CD4-positive, CD25-positive, alpha-beta regulatory T cell (primary cell): ENCODE measurements at regions not wholly inside any gene's neighbourhood (a gene's known extent, or its start where the extent isn't known, plus 50 kb on each side); places are given as distances from the start of the nearest gene placed in this dataset.
A peak's percentile ranks its signal among the peaks of the same experiment; 100 is the strongest.

Experiments used
- ATAC-seq, 2 donors: fragments of 150-1000 bp; cut with Tn5 transposase; one replicate each; pipeline ENCODE4 v1.10.0; 2021; ENCODE audit warnings: low read depth in 2 of 2, moderate number of reproducible peaks in 2 of 2, moderate library complexity in 1 of 2
- DNase-seq, 3 donors: peaks; one replicate each; pipeline versions ENCODE4 v3.0.0 to v3.0.0-alpha.2; 2012 to 2022; ENCODE audit warnings: mixed read lengths in 1 of 3
- H3K27ac ChIP-seq: one replicate; pipeline ENCODE4 v1.7.0; 2013; ENCODE audit warnings: mild to moderate bottlenecking, low read length; ENCODE audit not compliant: insufficient read depth, poor library complexity, severe bottlenecking
- H3K27me3 ChIP-seq: one replicate; pipeline ENCODE4 v1.7.0; 2013; ENCODE audit warnings: low read length; ENCODE audit not compliant: control insufficient read depth, insufficient read depth
- H3K36me3 ChIP-seq: one replicate; pipeline ENCODE4 v1.7.0; 2013; ENCODE audit warnings: mild to moderate bottlenecking, low read length, moderate library complexity; ENCODE audit not compliant: control insufficient read depth, insufficient read depth
- H3K4me1 ChIP-seq: 2 replicates; pipeline ENCODE4 v1.7.0; 2013; ENCODE audit warnings: mild to moderate bottlenecking, low read length; ENCODE audit not compliant: insufficient read depth, control insufficient read depth, poor library complexity, severe bottlenecking
- H3K4me3 ChIP-seq: one replicate; pipeline ENCODE4 v1.7.0; 2013; ENCODE audit warnings: low read depth, mild to moderate bottlenecking, low read length, moderate library complexity
- H3K9me3 ChIP-seq, 2 experiments: 1 replicate in 1 of 2; 2 replicates in 1 of 2; pipeline ENCODE4 v1.7.0; 2013; ENCODE audit warnings: low read length in 2 of 2, mild to moderate bottlenecking in 1 of 2, moderate library complexity in 1 of 2; ENCODE audit not compliant: control insufficient read depth in 2 of 2
- H3K27ac Mint-ChIP-seq, 3 donors: one replicate each; pipeline ENCODE4 v1.8.0; 2020 to 2022; ENCODE audit warnings: mild to moderate bottlenecking in 3 of 3, mixed read lengths in 3 of 3, moderate library complexity in 2 of 3
- H3K27me3 Mint-ChIP-seq: one replicate; pipeline ENCODE4 v1.8.0; 2022; ENCODE audit warnings: mild to moderate bottlenecking, mixed read lengths
- H3K36me3 Mint-ChIP-seq: one replicate; pipeline ENCODE4 v1.8.0; 2020; ENCODE audit warnings: mixed read lengths
- H3K4me1 Mint-ChIP-seq, 4 donors: one replicate each; pipeline ENCODE4 v1.8.0; 2020 to 2022; ENCODE audit warnings: mixed read lengths in 4 of 4, mild to moderate bottlenecking in 1 of 4
- H3K4me3 Mint-ChIP-seq, 4 donors: one replicate each; pipeline ENCODE4 v1.8.0; 2020 to 2022; ENCODE audit warnings: mild to moderate bottlenecking in 4 of 4, mixed read lengths in 4 of 4, moderate library complexity in 3 of 4
- H3K9me3 Mint-ChIP-seq, 7 donors: one replicate each; pipeline ENCODE4 v1.8.0; 2020 to 2022; ENCODE audit warnings: mixed read lengths in 7 of 7, mild to moderate bottlenecking in 3 of 7, moderate library complexity in 2 of 7

GRCh38 chr6:68575765-68576439 is 59.2 kb upstream of the ADGRB3 start:
- H3K9me3 ChIP-seq = peaks cover 0 to 7% of the 10 kb centered on the region in 2 experiments
- ATAC-seq (no peak), DNase-seq (no peak)
- H3K27me3 ChIP-seq = no peaks in the 10 kb centered on the region
- Mint-ChIP-seq H3K9me3 (peaks cover 0 to 8% (median 3%) of the 10 kb centered on the region in 7 donors), H3K4me3 (no peak overlapping the region), H3K4me1 (no peaks in the 10 kb centered on the region), H3K27ac (no peak overlapping the region), H3K36me3 (no peaks in the 10 kb centered on the region), H3K27me3 (no peaks in the 10 kb centered on the region)
- no peak overlapping the region for H3K4me3 ChIP-seq
- no peaks in the 10 kb centered on the region for H3K36me3 ChIP-seq
- H3K4me1 ChIP-seq = no peaks in the 10 kb centered on the region
- H3K27ac ChIP-seq = no peak overlapping the region

- H3K27ac Mint-ChIP-seq = no peak overlapping the region
- Histone ChIP-seq H3K4me3 (no peak overlapping the region), H3K27me3 (no peaks in the 10 kb centered on the region)
These were observed 62.1 kb upstream of the ADGRB3 start for GRCh38 chr6:68572975-68573374.

GRCh38 chr6:68572525-68572924 is 62.6 kb upstream of the ADGRB3 start:
- peak in 1 of 3 donors; percentile 39 for DNase-seq
- H3K27ac Mint-ChIP-seq = no peak overlapping the region
- H3K9me3 Mint-ChIP-seq = peaks cover 0 to 16% (median 9%) of the 10 kb centered on the region in 7 donors

More at GRCh38 chr6:68572975-68573374, 62.1 kb upstream of the ADGRB3 start:
- ATAC-seq = no peak
- no peak for DNase-seq
- Mint-ChIP-seq H3K4me3 (no peak overlapping the region), H3K9me3 (peaks cover 0 to 16% (median 5%) of the 10 kb centered on the region in 7 donors), H3K27me3 (no peaks in the 10 kb centered on the region), H3K36me3 (no peaks in the 10 kb centered on the region), H3K4me1 (no peaks in the 10 kb centered on the region)
- H3K27ac ChIP-seq = no peak overlapping the region
- H3K9me3 ChIP-seq = peaks cover 0 to 7% of the 10 kb centered on the region in 2 experiments
- H3K36me3 ChIP-seq = no peaks in the 10 kb centered on the region
- H3K4me1 ChIP-seq = no peaks in the 10 kb centered on the region

GRCh38 chr6:68559716-68560115 is 75.4 kb upstream of the ADGRB3 start:
- H3K4me3 ChIP-seq = no peak overlapping the region
- H3K36me3 ChIP-seq = no peaks in the 10 kb centered on the region
- Mint-ChIP-seq H3K9me3 (peaks cover 0 to 6% (median 0%) of the 10 kb centered on the region in 7 donors), H3K27me3 (no peaks in the 10 kb centered on the region), H3K4me1 (no peaks in the 10 kb centered on the region), H3K36me3 (no peaks in the 10 kb centered on the region), H3K27ac (no peak overlapping the region), H3K4me3 (no peak overlapping the region)
- H3K9me3 ChIP-seq = no peaks in the 10 kb centered on the region
- no peaks in the 10 kb centered on the region for H3K4me1 ChIP-seq
- no peak overlapping the region for H3K27ac ChIP-seq
- DNase-seq (no peak), ATAC-seq (no peak)
- no peaks in the 10 kb centered on the region for H3K27me3 ChIP-seq

More at GRCh38 chr6:68572525-68572924, 62.6 kb upstream of the ADGRB3 start:
- Histone ChIP-seq H3K27ac (no peak overlapping the region), H3K4me3 (no peak overlapping the region), H3K36me3 (no peaks in the 10 kb centered on the region), H3K4me1 (no peaks in the 10 kb centered on the region), H3K9me3 (peaks cover 0 to 7% of the 10 kb centered on the region in 2 experiments), H3K27me3 (no peaks in the 10 kb centered on the region)
- Mint-ChIP-seq H3K27me3 (no peaks in the 10 kb centered on the region), H3K36me3 (no peaks in the 10 kb centered on the region), H3K4me3 (no peak overlapping the region), H3K4me1 (no peaks in the 10 kb centered on the region)
- no peak for ATAC-seq

- no peaks in the 10 kb centered on the region for H3K27me3 Mint-ChIP-seq
- Histone ChIP-seq H3K27me3 (no peaks in the 10 kb centered on the region), H3K36me3 (no peaks in the 10 kb centered on the region), H3K9me3 (no peaks in the 10 kb centered on the region), H3K4me3 (no peak overlapping the region), H3K27ac (no peak overlapping the region), H3K4me1 (no peaks in the 10 kb centered on the region)
- peaks cover 0 to 6% (median under 1%) of the 10 kb centered on the region in 7 donors for H3K9me3 Mint-ChIP-seq
- H3K27ac Mint-ChIP-seq = no peak overlapping the region
- H3K4me3 Mint-ChIP-seq = no peak overlapping the region
- H3K4me1 Mint-ChIP-seq = no peaks in the 10 kb centered on the region
- ATAC-seq (no peak), DNase-seq (no peak)
- no peaks in the 10 kb centered on the region for H3K36me3 Mint-ChIP-seq
These were observed 76.0 kb upstream of the ADGRB3 start for GRCh38 chr6:68559070-68559469.

GRCh38 chr6:68546620-68547019 is 88.5 kb upstream of the ADGRB3 start:
- Mint-ChIP-seq H3K4me3 (no peak overlapping the region), H3K9me3 (peaks cover 3 to 16% (median 5%) of the 10 kb centered on the region in 7 donors), H3K36me3 (no peaks in the 10 kb centered on the region), H3K27ac (no peak overlapping the region), H3K27me3 (no peaks in the 10 kb centered on the region), H3K4me1 (no peaks in the 10 kb centered on the region)
- Histone ChIP-seq H3K27ac (no peak overlapping the region), H3K4me1 (no peaks in the 10 kb centered on the region), H3K36me3 (no peaks in the 10 kb centered on the region), H3K27me3 (no peaks in the 10 kb centered on the region), H3K4me3 (no peak overlapping the region), H3K9me3 (peaks cover 5 to 6% of the 10 kb centered on the region in 2 experiments)
- no peak for DNase-seq
- ATAC-seq = no peak

- H3K4me3 Mint-ChIP-seq = no peak overlapping the region
- no peak overlapping the region for H3K27ac Mint-ChIP-seq
These were observed 90.6 kb upstream of the ADGRB3 start for GRCh38 chr6:68544450-68544849.

GRCh38 chr6:68533339-68533795 is 101.7 kb upstream of the ADGRB3 start:
- no peaks in the 10 kb centered on the region for H3K4me1 Mint-ChIP-seq
- Histone ChIP-seq H3K36me3 (no peaks in the 10 kb centered on the region), H3K4me1 (no peaks in the 10 kb centered on the region), H3K9me3 (no peaks in the 10 kb centered on the region), H3K4me3 (no peak overlapping the region), H3K27me3 (no peaks in the 10 kb centered on the region), H3K27ac (no peak overlapping the region)
- H3K27ac Mint-ChIP-seq = no peak overlapping the region
- no peaks in the 10 kb centered on the region for H3K36me3 Mint-ChIP-seq
- peaks cover 0 to 11% (median 5%) of the 10 kb centered on the region in 7 donors for H3K9me3 Mint-ChIP-seq
- ATAC-seq (no peak), DNase-seq (no peak)
- H3K4me3 Mint-ChIP-seq = no peak overlapping the region
- no peaks in the 10 kb centered on the region for H3K27me3 Mint-ChIP-seq

More at GRCh38 chr6:68544450-68544849, 90.6 kb upstream of the ADGRB3 start:
- no peaks in the 10 kb centered on the region for H3K4me1 Mint-ChIP-seq
- no peak overlapping the region for H3K4me3 ChIP-seq
- no peaks in the 10 kb centered on the region for H3K36me3 Mint-ChIP-seq
- peaks cover 0 to 3% of the 10 kb centered on the region in 2 experiments for H3K9me3 ChIP-seq
- H3K9me3 Mint-ChIP-seq = peaks cover 1 to 10% (median 4%) of the 10 kb centered on the region in 7 donors
- no peaks in the 10 kb centered on the region for H3K27me3 Mint-ChIP-seq
- no peaks in the 10 kb centered on the region for H3K36me3 ChIP-seq
- DNase-seq = no peak
- no peak overlapping the region for H3K27ac ChIP-seq
- no peak for ATAC-seq
- H3K4me1 ChIP-seq = no peaks in the 10 kb centered on the region
- H3K27me3 ChIP-seq = no peaks in the 10 kb centered on the region
